ENCODE measurements at regions not wholly inside any gene's neighbourhood (a gene's known extent, or its start where the extent isn't known, plus 50 kb on each side); places are given as distances from the start of the nearest gene placed in this dataset.

GRCh38 chr2:6644261-6644660 is 221.4 kb downstream of the CMPK2 start:
- no peak for DNase-seq

DNA sequence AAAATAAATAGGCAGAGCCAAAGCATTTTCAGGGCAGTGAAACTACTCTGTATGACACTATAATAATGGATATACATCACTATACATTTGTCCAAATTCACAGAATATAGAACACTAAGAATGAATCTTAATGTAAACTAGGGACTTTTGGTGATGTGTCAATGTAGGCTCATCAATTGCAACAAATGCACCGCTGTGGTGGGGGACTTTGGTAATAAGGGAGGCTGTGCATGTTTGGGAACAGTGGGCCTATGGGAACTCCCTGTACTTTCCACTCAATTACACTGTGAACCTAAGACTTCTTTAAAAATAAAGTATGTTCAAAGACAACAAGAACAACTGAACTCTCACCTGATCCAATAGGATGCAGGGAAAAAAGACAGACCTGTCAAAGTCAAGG is 220.7 kb downstream of the CMPK2 start:
- DNase-seq = no peak

GRCh38 chr2:6645672-6646071 is 220.0 kb downstream of the CMPK2 start:
- no peak for DNase-seq

- DNase-seq = no peak
These were observed 218.7 kb downstream of the CMPK2 start for GRCh38 chr2:6647046-6647445.

- DNase-seq = no peak
These were observed 217.0 kb downstream of the CMPK2 start for GRCh38 chr2:6648596-6649247.

- no peak for DNase-seq
These were observed 215.4 kb downstream of the CMPK2 start for GRCh38 chr2:6650311-6650710.

- DNase-seq = no peak
These were observed 213.5 kb downstream of the CMPK2 start for GRCh38 chr2:6652251-6652650.

GRCh38 chr2:6653281-6653750 is 212.4 kb downstream of the CMPK2 start:
- no peak for DNase-seq

- no peak for DNase-seq
These were observed 211.4 kb downstream of the CMPK2 start for GRCh38 chr2:6654279-6654678.

DNA sequence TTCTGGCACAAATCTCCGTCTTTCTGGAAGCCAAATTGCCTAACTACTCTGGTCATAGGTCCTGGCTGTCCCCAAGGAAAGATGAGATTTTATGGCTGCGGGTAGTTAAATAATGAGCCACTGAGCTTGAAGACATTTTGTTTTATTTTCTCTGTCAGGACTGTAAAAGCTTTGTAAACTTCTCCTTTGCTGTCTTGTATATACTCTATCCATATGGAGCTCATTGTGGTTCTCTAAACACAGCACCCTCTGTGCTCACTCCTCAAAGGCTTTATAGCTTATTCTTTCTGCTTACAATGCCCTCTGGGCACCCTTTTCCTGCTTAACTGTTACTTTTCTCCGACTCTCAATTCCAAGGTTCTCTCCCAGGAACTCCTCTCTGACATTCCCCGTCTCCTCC is 209.1 kb downstream of the CMPK2 start:
- no peak for DNase-seq

- no peak for DNase-seq
These were observed 208.6 kb downstream of the CMPK2 start for GRCh38 chr2:6657136-6657535.

- DNase-seq = no peak
These were observed 207.9 kb downstream of the CMPK2 start for GRCh38 chr2:6657855-6658254.

DNA sequence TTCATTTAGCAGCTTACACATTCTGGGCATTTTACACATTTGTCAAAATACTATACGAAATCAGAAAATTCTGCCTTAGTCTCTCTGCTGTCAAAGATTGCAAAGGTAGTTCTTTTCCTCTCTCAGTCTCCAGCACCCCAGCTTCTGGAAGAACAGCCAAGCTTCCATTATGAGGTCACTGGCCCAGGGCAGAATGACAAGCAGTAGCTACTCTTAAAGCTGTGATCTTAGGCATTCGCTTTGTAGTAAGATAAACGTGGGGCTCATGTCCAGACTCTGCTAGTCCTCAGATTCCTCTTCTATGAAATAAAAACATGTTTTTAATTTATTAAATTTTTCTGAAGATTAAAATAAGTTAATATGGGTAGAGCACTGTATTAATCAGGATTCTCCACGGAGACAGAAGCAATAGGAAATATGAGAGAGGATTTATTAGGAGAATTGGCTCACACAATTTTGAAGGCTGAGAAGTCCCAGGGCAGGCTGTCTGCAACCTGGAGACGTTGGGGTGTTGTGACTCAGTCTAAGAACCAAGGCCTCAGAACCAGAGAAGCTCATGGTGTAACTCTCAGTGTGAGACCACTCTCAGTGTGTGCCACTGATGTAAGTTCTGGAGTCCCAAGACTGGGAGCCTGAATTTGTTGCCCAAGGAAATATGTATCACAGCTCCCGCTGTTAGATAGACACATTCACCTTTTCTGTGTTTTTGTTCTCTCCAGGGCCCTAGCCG is 201.2 kb downstream of the CMPK2 start:
- DNase-seq = no peak

DNA sequence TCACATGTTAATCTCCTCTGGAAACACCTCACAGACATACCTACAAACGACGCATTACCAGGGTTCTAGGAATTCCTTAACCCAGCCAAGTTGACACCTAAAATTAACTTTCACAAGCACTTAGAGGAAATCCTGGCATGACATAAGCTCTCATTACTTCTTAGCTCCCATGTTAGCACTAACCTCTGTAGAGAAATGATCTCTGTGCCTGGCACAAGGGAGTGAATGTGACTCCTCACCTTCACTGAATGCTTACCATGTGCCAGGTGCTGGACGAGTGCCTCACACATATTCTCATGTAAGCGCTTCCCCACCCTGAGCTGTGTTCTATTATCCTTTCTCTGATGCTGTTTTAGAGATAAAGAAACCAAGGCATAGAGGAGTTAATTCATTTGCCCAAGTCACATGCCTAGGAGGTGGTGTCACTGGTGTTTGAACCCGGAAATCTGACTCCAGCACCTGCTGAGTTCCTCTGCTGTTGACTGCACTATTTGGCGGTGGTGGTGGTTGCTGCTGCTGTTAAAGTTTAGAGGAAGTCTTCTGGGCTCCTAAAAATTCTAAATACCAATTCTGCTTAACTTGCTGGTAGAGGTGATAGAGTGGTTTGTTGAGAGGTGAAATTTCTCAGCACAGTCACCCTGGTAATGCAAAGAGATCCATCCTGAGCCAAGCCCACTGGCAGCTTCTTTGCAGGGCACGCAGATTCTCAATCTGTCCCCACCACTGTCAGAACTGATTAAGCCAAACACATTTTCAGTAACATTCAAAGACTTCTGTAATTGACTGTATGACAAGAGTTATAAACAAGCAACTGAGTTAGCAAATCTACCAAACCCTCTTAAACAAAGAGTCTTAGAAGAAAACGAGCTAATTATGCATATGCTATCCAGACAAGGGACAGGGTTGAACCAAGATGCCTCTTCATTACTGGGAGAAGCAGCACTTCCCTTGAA is 200.3 kb downstream of the CMPK2 start:
- DNase-seq = no peak

- DNase-seq = no peak
These were observed 198.4 kb downstream of the CMPK2 start for GRCh38 chr2:6667326-6667725.

DNA sequence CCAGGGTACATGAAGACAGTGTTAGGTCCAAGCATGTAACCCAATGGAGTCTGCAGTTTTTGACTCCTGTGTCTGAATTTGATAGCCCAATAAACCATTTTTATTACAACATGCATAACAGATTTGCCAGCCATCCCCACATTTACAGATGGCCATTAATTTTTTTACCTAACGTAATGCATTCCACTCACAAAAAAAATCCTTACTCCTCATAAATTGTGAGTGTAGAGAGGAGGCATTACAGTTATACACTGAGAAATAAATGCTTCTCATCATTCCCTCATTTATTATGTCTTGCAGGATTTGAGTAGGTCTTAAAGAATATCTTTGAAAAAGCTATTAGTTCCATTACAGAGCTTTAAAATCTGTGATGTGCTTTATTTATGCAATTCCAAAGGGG is 193.8 kb downstream of the CMPK2 start:
- no peak for DNase-seq

GRCh38 chr2:6674381-6674780 is 191.3 kb downstream of the CMPK2 start:
- DNase-seq = no peak

DNA sequence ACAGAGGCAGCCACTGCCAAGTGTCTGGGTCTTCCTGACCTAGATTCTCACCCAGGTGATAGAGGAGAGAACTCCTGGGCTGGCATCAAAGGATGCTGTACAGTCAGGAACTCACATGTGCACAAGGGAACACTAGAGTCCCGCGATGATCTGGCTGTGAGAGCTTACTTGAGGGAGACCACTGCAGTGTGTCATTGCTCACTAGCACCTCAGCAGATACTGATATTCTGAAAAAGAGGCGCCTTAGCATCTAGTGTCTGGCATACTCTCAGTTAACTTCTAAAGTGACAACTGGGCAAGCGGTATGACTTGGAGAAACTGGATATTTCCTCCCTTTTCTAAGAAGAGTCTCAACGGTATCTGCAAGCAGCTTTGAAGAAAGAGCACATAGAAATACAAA is 189.9 kb downstream of the CMPK2 start:
- no peak for DNase-seq

DNA sequence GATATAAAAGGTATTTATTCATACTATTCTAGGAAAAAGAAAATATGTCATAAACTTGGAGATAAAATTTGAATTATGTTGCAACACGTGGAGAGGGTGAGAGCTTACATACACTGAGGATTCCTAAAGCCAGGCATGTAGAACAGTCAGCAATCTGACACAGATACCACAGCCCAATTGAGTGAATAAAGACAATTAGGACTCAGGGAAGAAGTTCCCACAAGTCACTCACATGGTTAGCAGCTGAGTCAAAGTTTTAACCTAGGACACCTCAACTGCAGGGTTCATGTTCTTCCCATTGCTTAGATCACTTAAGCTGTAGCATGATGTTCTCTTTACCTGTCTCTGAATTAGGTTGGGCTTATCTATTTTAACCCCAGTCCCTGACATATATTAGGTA is 189.5 kb downstream of the CMPK2 start:
- no peak for DNase-seq

- DNase-seq = no peak
These were observed 188.9 kb downstream of the CMPK2 start for GRCh38 chr2:6676776-6677175.

- DNase-seq = no peak
These were observed 186.2 kb downstream of the CMPK2 start for GRCh38 chr2:6679471-6679870.

- DNase-seq = no peak
These were observed 182.2 kb downstream of the CMPK2 start for GRCh38 chr2:6683516-6683915.

DNA sequence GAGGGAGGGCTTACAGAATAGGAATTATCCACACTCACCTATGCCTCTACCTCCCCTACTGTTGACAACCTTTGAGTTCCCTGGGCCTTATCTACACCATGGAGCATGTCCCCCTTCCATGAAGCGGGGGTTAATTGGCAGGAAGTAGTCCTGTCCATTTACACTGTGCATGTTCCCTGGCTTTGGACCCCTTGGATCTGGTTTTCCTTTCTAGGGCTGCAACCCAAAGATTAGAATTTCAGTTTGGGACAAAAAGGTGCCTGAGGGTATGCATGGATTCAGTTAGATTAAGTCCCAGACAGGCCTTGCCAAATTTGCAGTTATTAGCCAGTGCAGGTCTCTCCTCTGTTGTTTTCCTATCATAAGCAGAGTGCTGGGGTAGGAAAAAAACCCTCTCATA is 180.3 kb downstream of the CMPK2 start:
- no peak for DNase-seq

DNA sequence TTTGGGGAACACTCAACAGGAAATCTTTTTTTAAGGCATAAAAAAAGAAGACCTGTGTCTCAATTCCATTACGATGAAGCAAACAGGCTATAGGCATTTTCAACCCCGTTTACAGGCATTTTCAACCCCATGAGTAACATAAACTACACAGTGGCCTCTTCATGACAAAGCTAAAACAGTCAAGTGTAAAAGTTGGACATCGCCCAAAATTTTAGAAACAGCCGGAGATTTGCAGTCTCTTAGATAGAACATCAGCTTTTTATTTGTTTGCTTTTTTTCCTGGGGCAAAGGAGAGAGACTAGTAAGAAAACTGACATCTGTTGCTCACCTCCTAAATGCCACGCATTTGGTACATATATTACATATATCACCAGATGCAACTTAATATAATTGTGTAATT is 173.7 kb downstream of the CMPK2 start:
- no peak for DNase-seq
